GM18519 (cell line): ENCODE measurements at regions not wholly inside any gene's neighbourhood (a gene's known extent, or its start where the extent isn't known, plus 50 kb on each side); places are given as distances from the start of the nearest gene placed in this dataset.

Source experiments
- ATAC-seq: cut with Tn5 transposase; IDR thresholded peaks from one replicate; pipeline ENCODE4 v1.9.1; 2021; ENCODE audit warnings: mild to moderate bottlenecking, moderate library complexity; ENCODE audit not compliant: unreplicated experiment, low FRiP score

- no peak for ATAC-seq
These were observed 268.2 kb downstream of the SH3GL2 start for GRCh38 chr9:17846948-17847655.

GRCh38 chr9:17847908-17848307 is 269.0 kb downstream of the SH3GL2 start:
- no peak for ATAC-seq

- ATAC-seq: no peak
These were observed 273.2 kb downstream of the SH3GL2 start for GRCh38 chr9:17852108-17852507.

GRCh38 chr9:17854487-17854886 is 275.6 kb downstream of the SH3GL2 start:
- no peak for ATAC-seq

- ATAC-seq: no peak
These were observed 278.1 kb downstream of the SH3GL2 start for GRCh38 chr9:17856995-17857394.

GRCh38 chr9:17859228-17859627 is 280.4 kb downstream of the SH3GL2 start:
- ATAC-seq: no peak

GRCh38 chr9:17859987-17860386 is 281.1 kb downstream of the SH3GL2 start:
- ATAC-seq: no peak

- no peak for ATAC-seq
These were observed 283.2 kb downstream of the SH3GL2 start for GRCh38 chr9:17862101-17862500.

GRCh38 chr9:17862629-17863028 is 283.8 kb downstream of the SH3GL2 start:
- ATAC-seq: no peak

GRCh38 chr9:17863213-17863883 is 284.5 kb downstream of the SH3GL2 start:
- ATAC-seq: peak; percentile 89

- no peak for ATAC-seq
These were observed 285.1 kb downstream of the SH3GL2 start for GRCh38 chr9:17863924-17864323.

GRCh38 chr9:17864951-17865350 is 286.1 kb downstream of the SH3GL2 start:
- ATAC-seq: no peak

GRCh38 chr9:17865881-17866280 is 287.0 kb downstream of the SH3GL2 start:
- ATAC-seq: no peak

- no peak for ATAC-seq
These were observed 291.9 kb downstream of the SH3GL2 start for GRCh38 chr9:17870722-17871121.

- no peak for ATAC-seq
These were observed 292.5 kb downstream of the SH3GL2 start for GRCh38 chr9:17871213-17871890.

- no peak for ATAC-seq
These were observed 297.0 kb downstream of the SH3GL2 start for GRCh38 chr9:17875886-17876285.

- ATAC-seq: no peak
These were observed 297.8 kb downstream of the SH3GL2 start for GRCh38 chr9:17876687-17877086.

- no peak for ATAC-seq
These were observed 300.0 kb downstream of the SH3GL2 start for GRCh38 chr9:17878810-17879370.

- no peak for ATAC-seq
These were observed 302.5 kb downstream of the SH3GL2 start for GRCh38 chr9:17881371-17881770.

GRCh38 chr9:17882688-17883594 is 304.1 kb downstream of the SH3GL2 start:
- ATAC-seq: no peak
